Endothelial cell of umbilical vein (primary cell): ENCODE measurements at regions not wholly inside any gene's neighbourhood (a gene's known extent, or its start where the extent isn't known, plus 50 kb on each side); places are given as distances from the start of the nearest gene placed in this dataset.

ENCODE experiments used
- BruUV-seq: library from RNA; stranded (reverse); fragments of 400-500 nt; replicated peaks from 2 replicates; lab custom pipeline; 2021; lab: Mats Ljungman, UMichigan
- CTCF ChIA-PET: fragments of 300-600, 350-600 bp; sonication (Branson Sonifier 250); formaldehyde crosslinking; loops from one replicate; lab custom pipeline; 2021; ENCODE audit warnings: antibody characterized with exemption, inconsistent platforms; lab: Charles Lee
- POLR2A ChIA-PET: fragments of 300-600, 350-600 bp; sonication (Branson Sonifier 250); formaldehyde crosslinking; loops from one replicate; lab custom pipeline; 2021; ENCODE audit warnings: antibody characterized with exemption, inconsistent platforms; lab: Charles Lee
- DNase-seq: peaks from one replicate; pipeline ENCODE4 v3.0.0-alpha.2; 2011; ENCODE audit warnings: low read depth, low spot score
- FAIRE-seq: peaks from 2 replicates; lab custom pipeline; 2011; peaks lifted over from hg19 to GRCh38; lab: Jason Lieb, UNC
- H2AFZ ChIP-seq: 2 replicates; pipeline ENCODE4 v1.6.0; 2012; ENCODE audit warnings: low read depth, low read length, control low read depth, inconsistent platforms
- H3K27ac ChIP-seq: 2 replicates; pipeline ENCODE4 v1.5.1; 2011; ENCODE audit warnings: low read depth, mild to moderate bottlenecking, control low read depth, low read length, moderate library complexity; ENCODE audit not compliant: insufficient read depth
- H3K27me3 ChIP-seq, 2 experiments: 2 replicates each; pipeline versions ENCODE4 v1.6.0 to v1.6.1; 2011; ENCODE audit warnings: low read length in 2 of 2, mixed read lengths in 1 of 2; ENCODE audit not compliant: control insufficient read depth in 2 of 2, insufficient read depth in 2 of 2
- H3K36me3 ChIP-seq, 2 experiments: 2 replicates in 1 of 2; 3 replicates in 1 of 2; pipeline ENCODE4 v1.5.1; 2011; ENCODE audit warnings: low read length in 2 of 2, mild to moderate bottlenecking in 1 of 2, moderate library complexity in 1 of 2; ENCODE audit not compliant: control insufficient read depth in 2 of 2, insufficient read depth in 2 of 2; ENCODE audit errors: extremely low read depth in 1 of 2
- H3K4me1 ChIP-seq: 3 replicates; pipeline ENCODE4 v1.5.1; 2011; ENCODE audit warnings: mild to moderate bottlenecking, low read length; ENCODE audit not compliant: control insufficient read depth, insufficient read depth; ENCODE audit errors: extremely low read depth
- H3K4me2 ChIP-seq: 2 replicates; pipeline ENCODE4 v1.6.1; 2011; ENCODE audit warnings: low read length, control low read depth, mixed read lengths; ENCODE audit not compliant: insufficient read depth
- H3K4me3 ChIP-seq, 3 experiments: fragments of 200-600 bp in 1 of 3; sonication (generic), shearing (Covaris generic) in 1 of 3; replicated peaks in 1 of 3; 2 replicates each; pipeline ENCODE4 v1.5.1; 2011 to 2016; ENCODE audit warnings: control low read depth in 3 of 3, low read length in 3 of 3, mild to moderate bottlenecking in 2 of 3, inconsistent platforms in 1 of 3, low read depth in 1 of 3, moderate library complexity in 1 of 3; ENCODE audit not compliant: insufficient read depth in 1 of 3
- H3K79me2 ChIP-seq: 2 replicates; pipeline ENCODE4 v1.6.0; 2012; ENCODE audit warnings: low read length, inconsistent platforms; ENCODE audit not compliant: control insufficient read depth, insufficient read depth
- H3K9ac ChIP-seq: replicated peaks from 2 replicates; pipeline ENCODE3; 2011; ENCODE audit warnings: low read length, control low read depth; ENCODE audit not compliant: insufficient read depth; ENCODE audit errors: extremely low read depth
- H3K9me1 ChIP-seq: replicated peaks from 3 replicates; pipeline ENCODE4 v1.6.0; 2011; ENCODE audit warnings: mild to moderate bottlenecking, low read length; ENCODE audit not compliant: control insufficient read depth, insufficient read depth; ENCODE audit errors: extremely low read depth
- H3K9me3 ChIP-seq: replicated peaks from 2 replicates; pipeline ENCODE4 v1.5.1; 2012; ENCODE audit warnings: low read length, inconsistent platforms; ENCODE audit not compliant: control insufficient read depth, insufficient read depth
- H4K20me1 ChIP-seq: replicated peaks from 2 replicates; pipeline ENCODE3; 2011; ENCODE audit warnings: mild to moderate bottlenecking, low read length; ENCODE audit not compliant: control insufficient read depth, insufficient read depth; ENCODE audit errors: extremely low read depth
- EZH2 ChIP-seq: IDR thresholded peaks from 2 replicates; pipeline ENCODE4 v1.6.1; 2012; ENCODE audit warnings: borderline replicate concordance, low read depth, mild to moderate bottlenecking, moderate library complexity, low read length, inconsistent platforms; ENCODE audit not compliant: severe bottlenecking
- GATA2 ChIP-seq: IDR thresholded peaks from 2 replicates; pipeline ENCODE4 v1.7.0; 2011; ENCODE audit warnings: low read depth, mild to moderate bottlenecking, moderate library complexity, mixed read lengths, low read length; ENCODE audit not compliant: insufficient read length, insufficient read depth
- JUN ChIP-seq: IDR thresholded peaks from 2 replicates; pipeline ENCODE4 v1.6.1; 2011; ENCODE audit warnings: borderline replicate concordance, low read depth; ENCODE audit not compliant: insufficient read length, insufficient read depth
- POLR2A ChIP-seq: IDR thresholded peaks from 2 replicates; pipeline ENCODE4 v1.6.1; 2012; ENCODE audit warnings: low read depth, mild to moderate bottlenecking, control low read depth, low read length
- POLR2AphosphoS5 ChIP-seq: IDR thresholded peaks from 2 replicates; pipeline ENCODE4 v1.6.1; 2012; ENCODE audit warnings: low read depth, mild to moderate bottlenecking, control low read depth, low read length, moderate library complexity; ENCODE audit not compliant: insufficient read depth
- dilution Hi-C: fragments of 300-500 bp; cut with MboI; formaldehyde crosslinking; loops from one replicate; pipeline ENCODE4 v1.15.0; 2019; ENCODE audit warnings: low sequenced_read_pairs; ENCODE audit not compliant: extremely low pct_ligation_motif_present
- intact Hi-C: fragments of 100-400 bp; cut with micrococcal nuclease; formaldehyde crosslinking; loops from one replicate; pipeline ENCODE4 v1.10.0; 2022
- TF ChIP-seq, protein P1 (sequence below), 2 donors: IDR thresholded peaks; 1 replicate in 1 of 2; 2 replicates in 1 of 2; pipeline ENCODE4 v1.5.1; 2011; ENCODE audit warnings: low read length in 2 of 2, mild to moderate bottlenecking in 2 of 2, moderate library complexity in 2 of 2, control low read depth in 1 of 2, inconsistent platforms in 1 of 2, low read depth in 1 of 2; ENCODE audit not compliant: insufficient read depth in 1 of 2; ENCODE audit errors: extremely low read depth in 1 of 2
- TF ChIP-seq, protein P2 (sequence below): IDR thresholded peaks from 2 replicates; pipeline ENCODE4 v1.6.1; 2011; ENCODE audit not compliant: insufficient read depth, insufficient read length

DNA sequence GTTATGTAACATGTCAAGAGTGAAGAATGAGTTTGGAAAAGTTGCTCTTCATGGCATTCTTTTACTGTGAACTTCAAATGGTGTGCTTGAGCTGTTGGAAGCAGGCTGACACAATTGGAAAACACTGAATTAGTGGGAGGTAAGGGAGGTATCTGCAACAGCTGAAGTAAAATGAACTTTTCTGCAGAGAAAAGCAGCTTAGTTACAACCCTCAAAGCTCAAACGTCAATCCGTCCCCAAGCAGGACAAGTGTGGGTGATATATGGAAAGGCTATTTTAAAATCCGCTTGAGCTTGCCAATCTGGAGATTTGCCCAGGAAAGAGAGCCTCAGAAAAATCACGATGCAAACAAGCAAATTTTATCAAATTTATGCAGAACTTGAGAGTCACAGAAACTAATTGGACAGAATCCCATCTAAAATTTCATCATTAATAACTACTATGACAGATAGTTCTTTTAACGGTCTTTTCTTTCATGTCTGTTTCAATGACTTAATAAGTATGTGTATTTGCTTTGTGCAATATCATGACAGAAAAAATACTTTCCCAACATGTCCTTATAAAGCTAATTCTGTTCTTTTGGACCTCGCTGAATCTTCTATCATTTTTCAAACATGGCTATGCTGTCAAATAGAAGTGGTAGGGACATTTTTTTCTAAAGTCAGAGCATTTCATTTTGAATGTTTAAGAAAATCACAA, 266.6 kb upstream of the SLITRK3 start:
- POLR2A ChIA-PET, result no interaction called here
- Histone ChIP-seq H3K4me3 (no peak overlapping the region), H4K20me1 (no peaks in the 10 kb centered on the region), H3K9ac (no peak overlapping the region), H3K27ac (no peak overlapping the region), H3K9me3 (peaks cover 7% of the 10 kb centered on the region), H3K79me2 (no peaks in the 10 kb centered on the region), H3K4me2 (no peak overlapping the region), H3K4me1 (no peaks in the 10 kb centered on the region), H2AFZ (no peak overlapping the region), H3K36me3 (no peaks in the 10 kb centered on the region), H3K27me3 (no peaks in the 10 kb centered on the region), H3K9me1 (no peaks in the 10 kb centered on the region)
- dilution Hi-C loops, result no loop called here
- TF ChIP-seq POLR2AphosphoS5, result no peak
- TF ChIP-seq, protein P1, sequence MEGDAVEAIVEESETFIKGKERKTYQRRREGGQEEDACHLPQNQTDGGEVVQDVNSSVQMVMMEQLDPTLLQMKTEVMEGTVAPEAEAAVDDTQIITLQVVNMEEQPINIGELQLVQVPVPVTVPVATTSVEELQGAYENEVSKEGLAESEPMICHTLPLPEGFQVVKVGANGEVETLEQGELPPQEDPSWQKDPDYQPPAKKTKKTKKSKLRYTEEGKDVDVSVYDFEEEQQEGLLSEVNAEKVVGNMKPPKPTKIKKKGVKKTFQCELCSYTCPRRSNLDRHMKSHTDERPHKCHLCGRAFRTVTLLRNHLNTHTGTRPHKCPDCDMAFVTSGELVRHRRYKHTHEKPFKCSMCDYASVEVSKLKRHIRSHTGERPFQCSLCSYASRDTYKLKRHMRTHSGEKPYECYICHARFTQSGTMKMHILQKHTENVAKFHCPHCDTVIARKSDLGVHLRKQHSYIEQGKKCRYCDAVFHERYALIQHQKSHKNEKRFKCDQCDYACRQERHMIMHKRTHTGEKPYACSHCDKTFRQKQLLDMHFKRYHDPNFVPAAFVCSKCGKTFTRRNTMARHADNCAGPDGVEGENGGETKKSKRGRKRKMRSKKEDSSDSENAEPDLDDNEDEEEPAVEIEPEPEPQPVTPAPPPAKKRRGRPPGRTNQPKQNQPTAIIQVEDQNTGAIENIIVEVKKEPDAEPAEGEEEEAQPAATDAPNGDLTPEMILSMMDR (IDR thresholded peaks at IDR 0.05; ENCODE audit: extremely low read depth in 1 of 2, insufficient read depth in 1 of 2, low read depth in 1 of 2, low read length in 2 of 2), result no peak
- TF ChIP-seq, protein P2, sequence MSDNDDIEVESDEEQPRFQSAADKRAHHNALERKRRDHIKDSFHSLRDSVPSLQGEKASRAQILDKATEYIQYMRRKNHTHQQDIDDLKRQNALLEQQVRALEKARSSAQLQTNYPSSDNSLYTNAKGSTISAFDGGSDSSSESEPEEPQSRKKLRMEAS, result no peak
- no peak for TF ChIP-seq POLR2A
- TF ChIP-seq EZH2, result no peak
- no peak for TF ChIP-seq GATA2
- TF ChIP-seq JUN, result no peak
- DNase-seq (no peak), FAIRE-seq (no peak)
- CTCF ChIA-PET, result no interaction called here
- BruUV-seq, result no TSS peak
- intact Hi-C loops, result no loop called here
